CD4-positive, alpha-beta T cell treated with Interleukin-17A for 4 hours (primary cell): ENCODE measurements at regions not wholly inside any gene's neighbourhood (a gene's known extent, or its start where the extent isn't known, plus 50 kb on each side); places are given as distances from the start of the nearest gene placed in this dataset.

ENCODE experiments used
- DNase-seq: peaks from one replicate; pipeline ENCODE4 v3.0.0-alpha.2; 2020; ENCODE audit warnings: mixed read lengths

GRCh38 chr1:30637183-30637980 is 86.0 kb downstream of the MATN1 start:
- DNase-seq, result no peak

GRCh38 chr1:30636621-30637020 is 86.8 kb downstream of the MATN1 start:
- DNase-seq, result no peak

GRCh38 chr1:30635391-30635975 is 87.9 kb downstream of the MATN1 start:
- DNase-seq, result no peak

GRCh38 chr1:30634507-30634906 is 88.9 kb downstream of the MATN1 start:
- no peak for DNase-seq

- DNase-seq, result no peak
These were observed 90.1 kb downstream of the MATN1 start for GRCh38 chr1:30633294-30633693.

- DNase-seq, result no peak
These were observed 90.9 kb downstream of the MATN1 start for GRCh38 chr1:30632481-30632880.

- DNase-seq, result no peak
These were observed 91.7 kb downstream of the MATN1 start for GRCh38 chr1:30631700-30632099.

- no peak for DNase-seq
These were observed 93.9 kb downstream of the MATN1 start for GRCh38 chr1:30629501-30629900.

GRCh38 chr1:30627994-30628393 is 95.4 kb downstream of the MATN1 start:
- no peak for DNase-seq

- DNase-seq, result no peak
These were observed 96.2 kb downstream of the MATN1 start for GRCh38 chr1:30627206-30627605.

- no peak for DNase-seq
These were observed 100.0 kb downstream of the MATN1 start for GRCh38 chr1:30623431-30623830.

GRCh38 chr1:30619619-30620018 is 103.8 kb downstream of the MATN1 start:
- DNase-seq, result no peak

- no peak for DNase-seq
These were observed 105.0 kb downstream of the MATN1 start for GRCh38 chr1:30618335-30618747.

GRCh38 chr1:30616759-30617158 is 106.6 kb downstream of the MATN1 start:
- DNase-seq, result no peak

- no peak for DNase-seq
These were observed 107.4 kb downstream of the MATN1 start for GRCh38 chr1:30615816-30616590.

- no peak for DNase-seq
These were observed 108.1 kb downstream of the MATN1 start for GRCh38 chr1:30615076-30615795.

GRCh38 chr1:30613188-30613587 is 110.2 kb downstream of the MATN1 start:
- no peak for DNase-seq

GRCh38 chr1:30612536-30613065 is 110.8 kb downstream of the MATN1 start:
- no peak for DNase-seq

- no peak for DNase-seq
These were observed 111.6 kb downstream of the MATN1 start for GRCh38 chr1:30611741-30612309.

- DNase-seq, result no peak
These were observed 112.5 kb downstream of the MATN1 start for GRCh38 chr1:30610917-30611316.

- no peak for DNase-seq
These were observed 113.4 kb downstream of the MATN1 start for GRCh38 chr1:30609999-30610345.

- no peak for DNase-seq
These were observed 113.9 kb downstream of the MATN1 start for GRCh38 chr1:30609336-30609998.
